OCI-LY1 (cell line): ENCODE measurements at regions not wholly inside any gene's neighbourhood (a gene's known extent, or its start where the extent isn't known, plus 50 kb on each side); places are given as distances from the start of the nearest gene placed in this dataset.

Experiments
- CTCF ChIP-seq: fragments of 200-600 bp; sonication (generic), shearing (Covaris generic); IDR thresholded peaks from 2 replicates; pipeline ENCODE4 v1.5.1; 2017; ENCODE audit warnings: mild to moderate bottlenecking, antibody characterized with exemption, low read length, moderate library complexity, mixed read lengths
- EZH2 ChIP-seq: fragments of 200-600 bp; sonication (generic), shearing (Covaris generic); IDR thresholded peaks from 2 replicates; pipeline ENCODE4 v1.8.0; 2017; ENCODE audit warnings: borderline replicate concordance, mixed run types, mild to moderate bottlenecking, antibody characterized with exemption, low read length, moderate library complexity, mixed read lengths

GRCh38 chr4:116899561-116899960, 185.8 kb downstream of the TRAM1L1 start:
- TF ChIP-seq EZH2 (no peak), CTCF (no peak)
